ENCODE measurements at regions not wholly inside any gene's neighbourhood (a gene's known extent, or its start where the extent isn't known, plus 50 kb on each side); places are given as distances from the start of the nearest gene placed in this dataset.

- no peaks in the 10 kb centered on the region for H3K27me3 Mint-ChIP-seq (ENCODE audit: low read depth)
- no peaks in the 10 kb centered on the region for H3K4me1 Mint-ChIP-seq (ENCODE audit: low read depth)
- H3K27ac Mint-ChIP-seq = no peak overlapping the region
- no peaks in the 10 kb centered on the region for H3K36me3 Mint-ChIP-seq (ENCODE audit: insufficient read depth in 2 of 2)
- no peak for ATAC-seq (replicated peaks in 1 of 2)
- H3K9me3 Mint-ChIP-seq = no peaks in the 10 kb centered on the region
- DNase-seq = no peak
- H3K4me3 Mint-ChIP-seq = no peak overlapping the region
Observed at GRCh38 chr3:13240928-13241618, 167.8 kb upstream of the IQSEC1 start.

DNA sequence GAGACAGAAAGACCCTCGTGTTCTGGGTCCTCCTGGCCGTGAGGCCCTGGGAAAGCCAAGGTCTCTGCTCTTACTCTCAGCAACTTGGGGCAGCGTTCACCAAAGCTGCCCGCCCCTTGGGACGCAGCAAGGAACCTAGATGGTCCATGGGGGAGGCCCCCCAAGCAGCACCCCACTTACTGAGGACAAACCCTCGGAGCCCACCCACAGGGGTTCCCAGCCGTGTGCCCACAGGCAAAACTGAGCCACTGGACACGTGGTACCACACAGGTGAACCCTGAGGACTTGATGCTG, 166.2 kb upstream of the IQSEC1 start:
- peaks cover 5% of the 10 kb centered on the region for H3K27me3 Mint-ChIP-seq (ENCODE audit: low read depth)

DNA sequence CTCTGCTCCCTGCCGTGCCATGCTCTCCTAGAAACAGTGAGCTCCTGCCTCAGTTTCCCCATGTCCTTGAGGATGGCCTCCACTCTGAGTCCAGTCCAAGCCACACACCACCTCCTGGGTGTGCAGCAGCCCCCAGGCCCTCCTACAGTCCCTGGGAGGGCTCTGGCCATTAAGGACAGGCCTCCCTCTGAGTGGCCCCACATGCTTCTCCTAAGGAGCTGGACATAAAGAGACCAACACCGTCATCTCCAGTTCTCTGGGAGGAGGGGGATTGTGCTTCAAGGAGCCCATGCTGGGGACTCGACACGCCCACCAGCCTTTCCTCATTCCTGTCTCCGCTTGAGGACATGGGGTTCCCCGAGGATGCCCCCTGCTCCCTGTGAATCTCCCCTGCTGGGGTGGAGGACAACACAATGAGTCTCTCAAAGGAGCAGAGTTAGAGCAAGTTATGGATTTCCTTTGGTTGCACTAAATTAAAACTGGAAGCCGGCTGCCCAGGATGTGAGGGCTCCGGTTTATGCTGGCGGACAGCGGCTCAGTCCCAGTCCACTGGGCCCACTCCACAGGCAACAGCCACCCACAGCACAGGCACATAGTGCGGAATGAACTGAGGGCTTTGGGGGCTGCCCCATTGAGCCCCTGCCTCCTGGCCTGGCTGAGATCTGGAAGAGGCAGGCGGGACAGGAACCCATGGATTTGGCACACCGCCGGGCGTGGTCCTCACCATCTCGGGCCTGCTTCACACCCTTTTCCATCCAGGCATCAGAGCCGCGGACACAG, 165.6 kb upstream of the IQSEC1 start:
- Mint-ChIP-seq H3K9me3 (no peaks in the 10 kb centered on the region), H3K4me3 (no peak overlapping the region), H3K4me1 (ENCODE audit: low read depth) (peaks cover 16% of the 10 kb centered on the region), H3K36me3 (ENCODE audit: insufficient read depth in 2 of 2) (no peaks in the 10 kb centered on the region), H3K27ac (no peak overlapping the region), H3K27me3 (ENCODE audit: low read depth) (peaks cover 8% of the 10 kb centered on the region)
- no peak for ATAC-seq (replicated peaks in 1 of 2)
- no peak for DNase-seq

More for the DNA sequence above, 166.2 kb upstream of the IQSEC1 start:
- ATAC-seq (replicated peaks in 1 of 2) = no peak
- no peak overlapping the region for H3K4me3 Mint-ChIP-seq
- H3K27ac Mint-ChIP-seq = no peak overlapping the region
- H3K9me3 Mint-ChIP-seq = no peaks in the 10 kb centered on the region
- H3K36me3 Mint-ChIP-seq (ENCODE audit: insufficient read depth in 2 of 2) = no peaks in the 10 kb centered on the region
- no peak for DNase-seq
- peaks cover 11% of the 10 kb centered on the region for H3K4me1 Mint-ChIP-seq (ENCODE audit: low read depth)

GRCh38 chr3:13237776-13238490, 164.7 kb upstream of the IQSEC1 start:
- Mint-ChIP-seq H3K9me3 (no peaks in the 10 kb centered on the region), H3K36me3 (ENCODE audit: insufficient read depth in 2 of 2) (no peaks in the 10 kb centered on the region), H3K4me1 (ENCODE audit: low read depth) (peaks cover 20% of the 10 kb centered on the region), H3K27me3 (ENCODE audit: low read depth) (peaks cover 8% of the 10 kb centered on the region), H3K4me3 (no peak overlapping the region), H3K27ac (no peak overlapping the region)
- DNase-seq (no peak), ATAC-seq (replicated peaks in 1 of 2) (no peak)

DNA sequence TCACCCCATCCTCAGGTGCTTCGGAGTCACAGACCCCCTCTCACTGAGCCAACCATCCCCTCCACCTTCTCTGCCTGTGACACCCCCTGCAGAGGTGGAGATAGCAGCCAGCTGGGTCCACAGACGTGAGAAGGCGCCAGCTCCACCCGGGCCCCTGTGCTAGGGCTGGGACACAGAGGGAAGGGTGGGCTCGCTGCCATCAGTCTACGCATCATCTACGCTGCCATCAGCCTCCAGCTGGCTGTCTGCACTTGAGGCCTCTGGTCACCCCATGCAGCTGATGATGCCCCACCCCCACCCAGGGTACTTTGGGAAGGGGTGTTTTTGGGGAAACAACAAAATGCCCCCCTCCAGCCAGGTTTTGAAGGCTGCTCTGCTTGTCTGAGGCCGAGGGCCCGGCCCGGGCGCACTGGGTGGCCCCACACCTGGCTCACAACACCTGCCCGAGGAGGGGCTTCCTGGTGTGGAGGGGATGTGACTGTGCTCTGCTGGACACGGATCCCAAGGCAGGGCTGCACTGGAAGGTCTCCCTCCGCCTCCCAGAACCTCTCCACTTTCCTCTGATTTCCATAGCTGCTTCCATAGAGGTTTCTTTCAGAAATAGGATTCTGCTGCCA, 163.4 kb upstream of the IQSEC1 start:
- no peaks in the 10 kb centered on the region for H3K36me3 Mint-ChIP-seq (ENCODE audit: insufficient read depth in 2 of 2)

GRCh38 chr3:13235897-13236296, 162.7 kb upstream of the IQSEC1 start:
- no peak overlapping the region for H3K4me3 Mint-ChIP-seq
- H3K4me1 Mint-ChIP-seq (ENCODE audit: low read depth) = peaks cover 20% of the 10 kb centered on the region
- no peaks in the 10 kb centered on the region for H3K9me3 Mint-ChIP-seq
- peaks cover 8% of the 10 kb centered on the region for H3K27me3 Mint-ChIP-seq (ENCODE audit: low read depth)
- no peak overlapping the region for H3K27ac Mint-ChIP-seq
- DNase-seq = no peak
- H3K36me3 Mint-ChIP-seq (ENCODE audit: insufficient read depth in 2 of 2) = no peaks in the 10 kb centered on the region
- no peak for ATAC-seq (replicated peaks in 1 of 2)

More for the DNA sequence above, 163.4 kb upstream of the IQSEC1 start:
- Mint-ChIP-seq H3K4me1 (ENCODE audit: low read depth) (peaks cover 20% of the 10 kb centered on the region), H3K27ac (no peak overlapping the region), H3K9me3 (no peaks in the 10 kb centered on the region), H3K4me3 (no peak overlapping the region), H3K27me3 (ENCODE audit: low read depth) (peaks cover 8% of the 10 kb centered on the region)
- no peak for ATAC-seq (replicated peaks in 1 of 2)
- no peak for DNase-seq

DNA sequence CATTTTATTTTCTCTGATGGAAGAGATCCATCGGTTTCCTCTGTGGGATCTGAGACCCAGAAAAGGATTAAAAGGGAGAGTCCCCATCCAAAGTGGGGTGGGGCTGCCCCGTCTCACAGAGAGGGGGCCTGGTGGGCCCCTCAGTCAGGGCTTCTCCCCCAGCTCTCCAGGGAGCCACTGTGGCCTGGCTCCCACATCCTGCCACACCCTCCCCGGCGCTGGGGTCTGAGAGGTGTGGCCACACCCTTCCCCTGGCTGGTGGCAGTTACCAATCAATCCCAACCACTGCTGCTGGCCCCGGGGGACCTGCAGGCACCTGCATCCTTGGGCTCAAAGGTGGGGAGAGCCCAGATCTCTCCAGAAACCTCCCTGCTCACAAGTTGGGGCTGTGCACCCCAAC, 161.8 kb upstream of the IQSEC1 start:
- Mint-ChIP-seq H3K4me1 (ENCODE audit: low read depth) (peaks cover 20% of the 10 kb centered on the region), H3K27ac (no peak overlapping the region), H3K36me3 (ENCODE audit: insufficient read depth in 2 of 2) (no peaks in the 10 kb centered on the region), H3K4me3 (no peak overlapping the region), H3K27me3 (ENCODE audit: low read depth) (peaks cover 8% of the 10 kb centered on the region), H3K9me3 (no peaks in the 10 kb centered on the region)
- ATAC-seq (replicated peaks in 1 of 2) = no peak
- DNase-seq = peak in 1 of 2 donors; percentile 9

DNA sequence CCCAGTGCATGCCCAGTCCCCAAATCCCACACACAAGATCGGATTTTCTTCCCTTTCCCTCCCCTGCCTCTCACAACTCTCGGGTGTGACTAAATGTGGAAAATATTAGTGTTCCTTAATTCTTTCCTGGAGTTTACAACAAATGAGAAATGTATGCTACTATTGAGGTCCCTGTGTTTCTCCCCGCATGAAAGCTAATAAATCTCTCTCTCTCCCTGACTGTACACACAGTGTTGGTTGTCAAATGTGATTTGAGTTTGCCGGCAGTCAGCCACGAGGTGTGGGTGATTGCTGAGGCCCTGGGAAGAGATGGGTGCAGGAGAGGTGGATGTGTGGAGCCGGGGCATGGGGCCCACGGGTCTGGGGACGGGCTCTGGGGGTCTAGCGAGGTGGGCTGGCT, 161.4 kb upstream of the IQSEC1 start:
- Mint-ChIP-seq H3K9me3 (no peaks in the 10 kb centered on the region), H3K36me3 (ENCODE audit: insufficient read depth in 2 of 2) (no peaks in the 10 kb centered on the region), H3K27ac (no peak overlapping the region), H3K4me3 (no peak overlapping the region), H3K27me3 (ENCODE audit: low read depth) (peaks cover 8% of the 10 kb centered on the region), H3K4me1 (ENCODE audit: low read depth) (peaks cover 20% of the 10 kb centered on the region)
- DNase-seq (no peak), ATAC-seq (replicated peaks in 1 of 2) (no peak)

DNA sequence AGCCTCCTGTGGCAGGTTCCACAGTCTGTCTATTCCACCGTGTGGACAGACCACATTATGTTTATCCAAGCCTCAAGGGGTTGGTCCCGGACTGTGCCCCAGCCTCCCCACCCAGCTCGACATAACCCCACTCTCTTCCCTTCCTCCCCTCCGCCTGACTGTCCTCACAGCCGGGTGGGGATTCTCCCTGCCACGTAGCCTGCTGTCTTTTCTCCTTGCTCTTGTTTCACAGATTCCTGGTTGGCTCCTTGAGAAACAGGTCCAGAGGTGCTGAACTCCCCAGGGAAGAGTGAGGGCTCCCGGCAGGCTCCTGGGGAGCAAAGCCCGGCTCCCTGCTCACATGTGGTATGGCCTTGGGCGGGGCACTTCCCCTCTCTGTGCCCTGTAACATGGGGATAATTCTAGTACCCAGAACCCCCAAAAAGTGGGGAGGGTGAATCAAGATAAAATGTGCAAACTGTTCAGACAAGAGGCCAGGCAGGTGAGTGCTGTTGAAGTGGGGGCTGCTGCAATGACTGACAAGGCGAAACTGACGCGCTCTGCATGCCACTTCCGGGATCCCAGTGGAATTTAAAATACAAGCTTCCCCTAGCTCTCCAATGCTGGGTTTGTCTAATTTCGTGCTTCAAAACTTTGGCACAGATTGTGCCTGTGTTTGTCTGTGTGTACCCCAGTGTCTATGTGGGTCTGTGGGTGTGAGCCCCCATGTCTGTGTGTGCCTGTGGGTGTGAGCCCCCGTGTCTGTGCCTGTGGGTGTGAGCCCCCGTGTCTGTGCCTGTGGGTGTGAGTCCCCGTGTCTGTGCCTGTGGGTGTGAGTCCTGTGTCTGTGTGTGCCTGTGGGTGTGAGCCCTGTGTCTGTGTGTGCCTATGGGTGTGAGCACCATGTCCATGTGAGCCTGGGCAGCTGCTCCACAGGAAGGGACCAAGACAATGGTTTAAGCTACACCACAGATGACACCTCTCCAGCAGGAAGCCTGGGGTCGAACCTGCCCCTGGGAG, 160.6 kb upstream of the IQSEC1 start:
- Mint-ChIP-seq H3K36me3 (ENCODE audit: insufficient read depth in 2 of 2) (no peaks in the 10 kb centered on the region), H3K9me3 (no peaks in the 10 kb centered on the region), H3K4me1 (ENCODE audit: low read depth) (peaks cover 20% of the 10 kb centered on the region), H3K27me3 (ENCODE audit: low read depth) (peaks cover 8% of the 10 kb centered on the region), H3K4me3 (peak overlapping the region in 1 of 2 donors; percentile 3), H3K27ac (no peak overlapping the region)
- ATAC-seq (replicated peaks in 1 of 2) = peak; percentile 27 to 28
- DNase-seq = peak in 1 of 2 donors; percentile 8

- no peaks in the 10 kb centered on the region for H3K9me3 Mint-ChIP-seq
- H3K4me3 Mint-ChIP-seq = no peak overlapping the region
- ATAC-seq (replicated peaks in 1 of 2) = no peak
- peaks cover 20% of the 10 kb centered on the region for H3K4me1 Mint-ChIP-seq (ENCODE audit: low read depth)
- H3K36me3 Mint-ChIP-seq (ENCODE audit: insufficient read depth in 2 of 2) = no peaks in the 10 kb centered on the region
- DNase-seq = no peak
- H3K27me3 Mint-ChIP-seq (ENCODE audit: low read depth) = peaks cover 8% of the 10 kb centered on the region
- no peak overlapping the region for H3K27ac Mint-ChIP-seq
Observed at GRCh38 chr3:13231781-13232666, 158.8 kb upstream of the IQSEC1 start.

DNA sequence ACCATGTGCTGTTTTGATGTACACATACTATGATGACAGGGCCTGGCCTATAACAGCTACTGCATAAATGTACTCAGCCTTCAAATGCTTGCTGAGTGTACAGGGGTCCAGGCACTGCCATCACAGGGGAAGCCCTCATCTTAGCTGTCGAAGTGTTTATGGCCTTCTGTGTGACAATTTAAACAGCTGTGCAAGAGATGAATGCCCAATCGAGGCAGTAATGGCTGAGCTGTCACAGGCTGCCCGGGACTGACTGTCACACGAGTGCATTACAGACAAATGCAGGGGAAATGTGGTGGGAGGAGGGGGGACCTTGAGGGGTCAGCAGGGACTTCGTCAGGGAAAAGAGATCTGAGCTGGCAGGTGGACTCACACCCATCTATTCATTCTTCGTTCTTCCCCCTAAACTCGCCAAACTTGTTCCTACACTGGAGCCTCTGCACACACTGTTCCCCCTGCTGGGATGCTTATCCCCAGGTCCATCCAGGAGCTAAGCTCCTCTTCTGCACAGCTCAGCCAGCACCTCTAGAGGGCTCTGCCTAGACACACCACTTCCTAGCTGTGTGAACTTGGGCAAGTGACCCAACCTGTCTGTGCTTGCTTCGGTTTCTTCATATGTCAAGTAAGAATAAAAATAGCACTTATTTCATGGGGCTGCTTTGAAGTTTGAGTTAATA, 156.2 kb upstream of the IQSEC1 start:
- Mint-ChIP-seq H3K27me3 (ENCODE audit: low read depth) (peaks cover 3% of the 10 kb centered on the region), H3K27ac (no peak overlapping the region), H3K36me3 (ENCODE audit: insufficient read depth in 2 of 2) (no peaks in the 10 kb centered on the region), H3K9me3 (no peaks in the 10 kb centered on the region), H3K4me3 (no peak overlapping the region), H3K4me1 (ENCODE audit: low read depth) (peaks cover 9% of the 10 kb centered on the region)
- DNase-seq = peak in 1 of 2 donors; percentile 6
- ATAC-seq (replicated peaks in 1 of 2) = peak in 1 of 2 donors; percentile 46

All from activated T-cell treated with anti-CD3 and anti-CD28 coated beads, Interleukin-2, amount 50 U/mL, for 72 hours (primary cell).